ENCODE measurements at regions not wholly inside any gene's neighbourhood (a gene's known extent, or its start where the extent isn't known, plus 50 kb on each side); places are given as distances from the start of the nearest gene placed in this dataset.

- TF ChIP-seq CTCF (IDR thresholded peaks at IDR 0.05), result no peak
- no peak for TF ChIP-seq POLR2A (IDR thresholded peaks at IDR 0.05)
These were observed 180.4 kb downstream of the TRIB2 start for GRCh38 chr2:12897181-12897580.

Measured in tibial nerve (tissue), 3 donors.